Jurkat, Clone E6-1 (cell line): ENCODE measurements at regions not wholly inside any gene's neighbourhood (a gene's known extent, or its start where the extent isn't known, plus 50 kb on each side); places are given as distances from the start of the nearest gene placed in this dataset.

ENCODE experiments used
- DNase-seq: peaks from one replicate; pipeline ENCODE4 v3.0.0-alpha.2; 2011; ENCODE audit warnings: low read depth, low spot score
- H3K4me3 ChIP-seq: 2 replicates; pipeline ENCODE4 v1.5.1; 2011; ENCODE audit warnings: mild to moderate bottlenecking, low read length, control low read depth, moderate library complexity

DNA sequence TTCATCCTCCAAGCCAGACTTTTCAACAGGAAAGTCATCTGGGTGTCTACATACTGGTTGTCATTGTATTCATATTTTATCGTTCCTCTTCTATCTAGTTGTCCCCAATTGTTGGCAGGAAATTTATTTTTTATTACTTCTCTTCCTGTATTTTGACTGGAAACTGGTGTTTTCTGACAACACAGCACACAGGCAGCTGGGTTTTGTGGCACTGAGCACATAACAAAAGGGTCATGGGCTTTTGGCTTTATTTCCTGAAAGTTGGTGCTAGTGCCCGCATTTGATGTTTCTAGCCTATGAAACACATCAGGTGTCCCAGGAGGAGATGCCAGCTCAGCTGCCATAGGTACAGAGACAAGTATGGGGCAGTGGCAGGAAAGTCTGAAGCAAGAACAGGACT, 126.4 kb downstream of the TMEM17 start:
- no peak for DNase-seq
- H3K4me3 ChIP-seq, result no peak overlapping the region

DNA sequence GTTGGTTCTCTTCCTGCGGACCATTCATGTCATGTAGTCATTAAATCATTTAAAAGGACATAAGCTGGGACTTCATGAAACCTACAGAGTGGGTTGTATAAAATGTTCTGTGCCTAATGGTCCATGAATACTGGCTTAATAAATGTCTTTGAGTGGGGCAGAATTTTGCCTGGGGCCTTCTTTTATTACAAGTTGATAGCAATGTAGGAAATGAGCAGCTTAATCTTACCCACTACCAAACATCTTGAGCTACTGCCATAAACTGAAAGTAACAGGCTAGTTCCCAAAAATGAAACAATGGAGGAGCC, 130.9 kb downstream of the TMEM17 start:
- DNase-seq, result no peak

DNA sequence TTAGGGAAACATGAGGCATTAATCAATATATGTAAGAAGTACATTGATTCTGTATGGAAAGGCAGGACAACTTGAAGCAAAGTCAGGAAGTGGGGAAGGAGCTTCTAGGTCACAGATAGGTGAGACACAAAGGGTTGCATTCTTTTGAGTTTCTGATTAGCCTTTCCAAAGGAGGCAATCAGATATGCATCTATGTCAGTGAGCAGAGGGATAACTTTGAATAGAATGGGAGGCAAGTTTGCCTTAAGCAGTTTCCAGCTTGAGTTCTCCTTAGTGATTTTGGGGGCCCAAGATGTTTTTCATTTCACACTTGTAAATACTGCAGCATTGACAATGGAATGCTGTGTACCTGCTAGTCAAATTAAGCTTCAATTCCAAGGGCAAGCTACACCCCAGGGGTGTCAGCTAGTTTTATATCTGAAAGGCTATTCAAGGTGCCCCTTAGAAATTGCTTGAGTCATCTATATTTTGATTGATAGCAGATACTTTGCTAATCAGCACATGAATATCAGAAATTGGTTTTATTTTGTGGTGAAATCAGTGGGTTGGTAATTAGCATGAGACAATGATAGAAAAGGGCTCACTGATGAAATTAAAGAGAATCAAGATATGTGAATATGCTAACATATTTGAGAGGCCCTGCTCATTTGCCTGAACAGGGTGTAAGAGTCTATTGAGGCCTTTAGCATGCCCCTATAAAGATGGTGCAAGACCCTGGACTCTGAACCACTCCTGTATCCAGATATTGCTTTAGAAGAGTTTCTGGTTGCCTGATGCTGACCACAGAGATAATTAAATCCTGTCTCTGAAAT, 131.5 kb downstream of the TMEM17 start:
- no peak overlapping the region for H3K4me3 ChIP-seq
- DNase-seq, result no peak

More for the DNA sequence above, 130.9 kb downstream of the TMEM17 start:
- H3K4me3 ChIP-seq, result no peak overlapping the region

DNA sequence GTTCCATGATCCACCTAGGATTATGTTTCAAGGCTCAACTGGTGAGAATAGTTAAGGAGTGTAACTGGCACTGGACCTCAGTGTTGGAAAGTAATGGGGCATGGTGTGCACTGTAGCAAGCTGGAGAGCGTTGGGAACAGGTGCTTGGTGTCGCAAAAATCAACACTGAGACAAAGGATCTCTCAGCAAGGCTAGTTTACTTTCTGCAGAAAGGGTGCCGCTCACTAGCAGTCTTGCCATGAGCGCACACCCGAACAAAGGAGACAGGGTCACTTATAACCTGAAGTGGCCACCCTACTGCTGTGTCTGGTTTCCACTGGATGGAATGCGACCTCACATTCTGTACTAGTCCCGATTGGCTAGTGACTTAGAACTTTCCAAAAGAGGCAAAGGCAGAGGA, 133.2 kb downstream of the TMEM17 start:
- DNase-seq, result no peak
- H3K4me3 ChIP-seq, result no peak overlapping the region

DNA sequence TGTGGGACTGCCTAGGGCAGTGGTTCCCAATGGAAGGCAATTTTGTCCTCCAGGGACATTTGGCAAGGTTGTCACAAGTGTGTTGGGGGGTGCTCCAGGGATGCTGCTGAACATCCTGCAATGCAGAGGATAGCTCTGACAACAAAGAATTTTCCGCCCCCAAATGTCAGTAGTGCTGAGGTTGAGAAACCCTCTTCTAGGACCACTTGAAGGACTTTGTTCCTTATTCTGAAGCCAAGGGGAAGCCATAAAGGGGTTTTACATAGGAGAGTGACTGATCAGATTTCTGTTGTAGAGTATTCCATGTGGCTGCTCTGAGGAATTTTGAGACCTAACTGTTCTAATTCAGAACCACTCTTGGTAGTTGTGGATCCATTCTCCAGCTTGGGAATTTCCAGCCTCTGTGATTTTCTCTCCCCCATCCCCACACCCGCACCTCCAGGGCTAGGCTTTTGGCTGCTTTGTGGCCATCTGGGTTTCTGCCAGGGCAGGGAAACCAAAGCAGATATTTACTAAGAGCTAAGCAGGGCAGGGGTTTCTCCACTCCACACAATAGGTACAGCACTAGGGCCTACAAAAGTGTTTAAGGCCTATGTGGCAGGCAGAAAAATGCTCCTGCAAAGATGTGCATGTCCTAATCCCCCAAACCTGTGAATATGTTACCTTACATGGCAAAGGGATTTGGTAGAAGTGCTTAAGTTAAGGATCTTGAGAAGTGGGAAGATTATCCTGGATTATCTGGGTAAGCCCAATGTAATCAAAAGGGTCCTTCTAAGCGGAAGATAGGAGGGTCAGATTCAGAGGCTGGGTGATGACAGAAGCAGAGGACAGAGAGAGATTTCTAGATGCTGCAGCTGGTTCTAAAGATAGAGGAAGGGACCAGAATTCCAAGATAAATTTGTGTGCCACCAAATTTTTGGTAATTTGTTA, 135.4 kb downstream of the TMEM17 start:
- no peak for DNase-seq
- H3K4me3 ChIP-seq, result no peak overlapping the region

DNA sequence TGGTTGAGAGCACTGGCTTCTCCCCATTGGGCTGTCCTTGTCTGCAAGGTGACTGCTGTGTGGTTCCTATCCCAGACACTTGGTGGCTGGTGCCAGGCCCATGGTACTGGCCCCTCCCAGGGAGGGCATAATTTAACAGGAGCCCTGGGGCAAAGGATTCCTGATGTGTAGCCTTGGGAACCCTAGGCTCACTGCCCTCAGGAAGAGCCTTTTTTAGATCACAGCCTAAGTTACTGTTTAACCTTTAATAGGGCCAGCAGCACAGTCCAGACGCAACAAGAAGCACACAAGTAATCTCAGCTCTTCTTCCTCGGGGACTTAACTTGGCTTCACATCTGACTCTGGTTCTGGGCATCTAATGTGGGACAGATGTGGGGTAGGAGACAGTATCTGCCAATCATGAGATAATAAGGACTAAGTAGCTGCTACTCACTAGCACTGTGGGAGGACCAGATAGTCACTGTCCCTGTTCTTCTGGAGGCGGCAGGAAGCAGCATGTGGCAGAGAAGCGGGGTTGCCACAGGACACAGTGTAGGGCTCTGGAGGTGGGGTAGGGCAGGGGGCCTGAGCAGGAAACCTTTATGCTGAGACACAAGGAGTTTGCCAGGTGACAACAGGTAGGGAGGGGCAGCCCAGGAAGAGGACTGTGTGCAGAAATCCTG, 136.3 kb downstream of the TMEM17 start:
- H3K4me3 ChIP-seq, result no peak overlapping the region
- DNase-seq, result no peak

DNA sequence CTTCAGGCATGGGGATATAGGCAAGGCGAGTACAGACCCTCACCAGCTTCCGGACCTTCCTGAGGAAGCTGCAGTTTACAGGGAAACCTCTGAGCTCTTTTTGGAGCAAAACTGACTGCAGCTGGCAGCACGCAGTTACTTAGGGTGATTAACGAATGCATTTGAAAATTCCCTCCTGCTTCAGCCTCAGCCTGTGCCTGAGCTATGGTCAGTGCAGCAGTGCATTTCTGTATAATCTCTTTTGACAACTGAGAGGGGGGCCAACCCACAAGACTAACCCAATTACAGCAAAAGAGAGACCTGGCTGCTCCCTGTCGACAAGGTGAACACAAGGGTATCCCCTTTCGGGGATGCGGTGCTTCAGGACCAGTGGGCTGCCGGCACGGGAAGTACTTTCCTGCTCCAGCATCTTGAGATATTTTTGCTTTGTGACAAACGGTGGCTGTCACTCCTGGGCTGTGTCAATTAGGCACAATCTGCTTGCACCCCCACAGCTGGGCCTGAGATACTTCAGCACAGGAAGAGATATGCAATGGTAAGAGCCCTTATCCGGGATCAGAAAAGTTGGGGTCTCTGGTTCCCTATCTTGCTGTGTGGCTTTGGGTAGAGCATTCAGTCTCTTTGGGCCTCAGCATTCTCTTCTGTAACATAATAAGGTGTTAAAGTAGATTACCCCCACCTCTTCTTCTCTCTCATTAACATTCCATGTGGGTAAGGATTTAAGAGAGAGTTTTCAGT, 141.0 kb downstream of the TMEM17 start:
- DNase-seq, result no peak
- no peak overlapping the region for H3K4me3 ChIP-seq

DNA sequence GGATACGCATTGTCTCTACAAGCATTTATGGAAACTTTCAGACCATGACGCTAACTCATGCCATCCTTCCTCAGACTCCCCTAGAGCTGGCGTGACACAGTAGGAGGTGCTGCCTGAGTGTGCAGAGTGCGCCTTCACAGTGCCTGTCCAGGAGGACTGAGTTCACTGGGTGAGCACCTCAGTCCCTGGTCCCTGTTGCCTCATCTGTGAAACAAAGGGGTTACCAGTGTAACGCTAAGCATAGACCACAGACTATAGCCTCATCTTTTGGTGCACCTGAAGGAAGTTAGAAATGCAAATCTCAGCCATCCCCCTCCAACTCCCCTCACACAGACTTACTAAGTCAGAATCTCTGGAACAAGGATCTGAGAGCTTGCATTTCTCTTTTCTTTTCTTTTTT, 142.8 kb downstream of the TMEM17 start:
- DNase-seq, result no peak

DNA sequence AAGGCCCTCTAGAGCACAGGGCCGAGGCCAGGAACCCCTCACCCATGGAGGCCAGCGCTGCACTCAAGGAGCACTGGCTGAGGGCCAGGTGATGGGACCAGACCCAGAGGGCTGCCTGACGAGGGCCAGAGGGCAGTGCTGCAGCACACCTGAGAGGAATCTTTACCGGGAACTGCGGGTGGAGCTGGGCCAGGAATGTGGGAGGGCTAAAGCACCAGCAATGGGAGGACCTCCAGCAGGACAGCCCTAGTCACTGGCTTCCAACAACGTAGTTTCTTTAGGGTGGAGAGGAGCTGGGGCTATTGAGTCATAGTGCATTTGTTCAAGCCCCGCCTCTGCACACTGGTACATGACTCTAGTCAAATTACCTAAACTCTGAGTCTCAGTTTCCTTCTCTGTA, 143.4 kb downstream of the TMEM17 start:
- no peak overlapping the region for H3K4me3 ChIP-seq

More for the DNA sequence above, 142.8 kb downstream of the TMEM17 start:
- H3K4me3 ChIP-seq, result no peak overlapping the region

DNA sequence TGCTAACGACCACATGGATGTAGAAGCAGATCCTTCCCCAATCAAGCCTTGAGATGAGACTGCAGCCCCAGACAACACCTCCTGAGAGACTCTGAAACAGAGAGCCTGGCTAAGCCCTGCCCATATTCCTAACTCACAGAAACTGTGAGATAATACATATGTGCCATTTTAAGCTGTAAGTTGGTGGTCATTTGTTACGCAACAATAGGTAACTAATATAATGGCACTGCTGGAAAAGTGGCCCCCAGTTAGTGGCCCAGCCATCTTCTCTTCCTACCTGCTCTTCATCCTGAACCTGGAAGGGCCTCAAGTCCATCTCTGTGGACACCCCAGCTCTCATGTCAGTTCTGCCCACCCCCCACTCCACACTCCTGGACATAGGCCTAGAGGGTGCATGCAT, 144.0 kb downstream of the TMEM17 start:
- H3K4me3 ChIP-seq, result no peak overlapping the region
- DNase-seq, result no peak

More for the DNA sequence above, 143.4 kb downstream of the TMEM17 start:
- no peak for DNase-seq

DNA sequence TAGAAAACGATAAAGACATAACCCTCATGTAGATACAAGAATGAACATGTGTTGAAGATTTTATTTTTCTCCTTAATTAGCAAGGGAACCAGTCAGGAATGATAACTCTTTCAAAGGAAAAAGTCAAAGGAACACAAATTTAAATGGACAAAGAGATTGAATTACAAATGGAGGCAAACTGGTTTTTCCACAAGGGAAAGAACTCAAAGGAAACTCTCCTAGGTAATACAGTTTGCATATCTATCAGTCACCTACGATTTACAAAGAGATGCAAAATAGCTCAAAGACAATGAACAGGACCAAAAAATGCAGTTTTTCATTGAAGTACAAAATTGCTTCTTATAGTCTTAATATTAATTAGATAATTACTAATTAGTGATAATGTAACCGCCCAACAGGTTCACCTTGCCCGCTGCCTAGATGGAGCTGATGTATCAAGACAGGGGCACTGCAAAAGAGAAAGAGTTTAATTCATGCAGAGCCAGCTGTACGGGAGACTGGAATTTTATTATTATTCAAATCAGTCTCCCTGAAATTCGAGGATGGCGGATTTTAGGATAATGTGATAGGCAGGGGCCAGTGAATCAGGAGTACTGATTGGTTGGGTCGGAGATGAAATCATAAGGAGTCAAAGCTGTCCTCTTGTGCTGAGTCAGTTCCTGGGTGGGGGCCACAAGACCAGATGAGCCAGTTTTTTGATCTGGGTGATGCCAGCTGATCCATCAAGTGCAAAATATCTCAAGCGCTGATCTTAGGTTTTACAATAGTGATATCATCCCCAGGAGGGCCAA, 151.0 kb downstream of the TMEM17 start:
- no peak for DNase-seq
- H3K4me3 ChIP-seq, result no peak overlapping the region

DNA sequence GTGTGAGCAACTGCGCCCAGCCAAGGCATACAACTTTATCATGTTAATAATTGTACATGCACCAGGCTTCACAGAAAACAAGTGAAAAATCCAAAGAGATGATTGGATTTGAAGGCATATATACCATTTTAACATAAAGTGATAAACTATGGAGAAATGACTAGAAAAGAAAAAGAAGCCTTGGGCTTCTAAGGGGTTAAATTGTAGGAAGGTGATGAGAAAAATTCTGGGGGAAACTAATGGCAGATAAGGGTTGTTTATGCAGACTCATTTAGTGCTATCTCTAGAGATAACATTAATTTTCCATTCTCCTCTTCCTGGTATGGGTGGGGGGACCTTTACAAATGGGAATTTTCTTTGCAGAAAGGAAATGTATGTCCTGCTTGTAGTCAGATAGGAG, 154.0 kb downstream of the TMEM17 start:
- DNase-seq, result no peak

DNA sequence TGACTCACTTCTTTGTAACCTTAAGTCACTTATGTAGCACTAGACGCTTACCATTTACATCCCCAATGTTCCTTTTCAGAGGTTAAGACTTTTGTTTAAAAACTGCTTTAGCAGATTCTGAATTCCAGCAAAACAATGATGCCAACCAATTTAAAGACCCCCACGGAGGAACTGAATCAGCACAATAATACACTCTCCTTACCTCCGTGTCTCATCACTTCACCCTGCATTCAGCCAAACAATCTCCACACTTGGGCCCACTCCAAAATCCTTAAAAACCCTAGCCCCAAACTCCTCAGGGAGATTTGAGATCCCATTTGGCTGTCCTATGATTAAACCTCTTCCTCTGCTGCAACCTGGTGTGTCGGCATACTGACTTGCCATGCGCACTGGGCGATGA, 153.9 kb downstream of the B3GNT2 start:
- no peak overlapping the region for H3K4me3 ChIP-seq
- DNase-seq, result no peak

More for the DNA sequence above, 154.0 kb downstream of the TMEM17 start:
- H3K4me3 ChIP-seq, result no peak overlapping the region

DNA sequence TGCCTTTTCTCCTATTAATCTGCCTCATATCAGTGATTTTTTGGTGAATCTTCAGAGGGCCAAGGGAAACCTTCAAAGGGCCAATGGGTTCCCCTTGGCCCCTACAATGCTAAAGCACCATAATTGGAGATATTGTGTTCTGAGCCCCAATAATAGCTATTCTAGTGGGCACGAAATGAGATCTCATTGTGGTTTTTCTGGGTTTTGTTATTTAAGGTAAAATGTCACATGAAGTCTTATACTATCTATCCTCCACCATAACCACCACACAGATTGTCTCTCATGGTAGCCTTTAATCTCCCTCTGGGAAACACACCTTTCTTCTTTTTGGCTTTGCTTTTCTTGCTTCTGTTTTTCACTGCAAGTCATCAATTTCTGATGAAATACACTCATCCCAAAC, 152.8 kb downstream of the B3GNT2 start:
- no peak overlapping the region for H3K4me3 ChIP-seq
- no peak for DNase-seq

DNA sequence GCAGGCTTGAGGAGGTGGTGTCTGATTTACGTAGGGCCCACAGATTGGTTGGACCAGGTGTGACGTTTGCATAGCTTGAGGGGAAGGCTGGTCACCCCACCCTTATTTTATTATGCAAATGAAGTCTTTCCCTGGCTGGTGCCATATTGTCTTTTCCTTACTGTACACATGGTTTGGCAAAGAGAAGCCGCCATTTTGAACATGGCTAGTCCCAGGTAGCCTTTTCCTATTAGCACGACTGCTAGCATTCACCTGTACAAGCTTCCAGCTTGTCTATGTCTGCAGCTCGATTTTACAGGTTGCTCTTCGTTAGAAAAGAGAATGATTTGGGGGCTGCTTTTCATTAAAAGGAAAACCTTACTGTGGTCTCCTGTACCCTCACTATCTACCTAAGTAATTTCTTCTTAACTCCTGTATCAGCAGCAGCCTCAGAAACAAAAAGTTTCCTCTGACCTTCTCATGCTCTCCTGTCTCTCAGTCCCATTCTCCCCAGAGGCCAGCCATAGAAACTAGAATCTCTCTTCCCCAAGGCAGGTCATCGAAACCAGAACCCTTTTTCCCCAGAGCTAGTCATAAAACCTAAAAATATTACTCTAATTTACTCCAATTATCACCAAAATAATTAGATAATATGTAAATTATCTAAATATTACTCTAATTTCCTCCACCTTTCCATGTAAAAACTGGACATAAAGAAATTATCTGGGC, 151.8 kb downstream of the B3GNT2 start:
- no peak overlapping the region for H3K4me3 ChIP-seq
- DNase-seq, result no peak

DNA sequence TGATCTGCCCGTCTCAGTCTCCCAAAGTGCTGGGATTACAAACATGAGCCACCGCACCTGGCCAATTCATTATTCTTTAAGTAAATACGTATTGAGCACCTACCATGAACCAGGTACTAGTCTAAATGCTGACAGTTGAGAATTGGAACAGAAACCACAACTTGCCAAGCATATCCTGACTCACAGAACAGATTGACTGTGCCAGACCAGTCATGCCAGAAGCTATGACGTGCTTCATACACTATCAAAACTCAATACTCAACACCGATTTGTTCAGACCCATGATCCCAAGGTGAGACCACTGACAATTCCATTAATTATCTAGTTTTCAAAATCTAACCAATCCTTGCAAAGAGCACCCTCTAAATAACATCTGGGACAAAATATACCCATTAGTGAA, 148.6 kb downstream of the B3GNT2 start:
- no peak overlapping the region for H3K4me3 ChIP-seq
- no peak for DNase-seq

DNA sequence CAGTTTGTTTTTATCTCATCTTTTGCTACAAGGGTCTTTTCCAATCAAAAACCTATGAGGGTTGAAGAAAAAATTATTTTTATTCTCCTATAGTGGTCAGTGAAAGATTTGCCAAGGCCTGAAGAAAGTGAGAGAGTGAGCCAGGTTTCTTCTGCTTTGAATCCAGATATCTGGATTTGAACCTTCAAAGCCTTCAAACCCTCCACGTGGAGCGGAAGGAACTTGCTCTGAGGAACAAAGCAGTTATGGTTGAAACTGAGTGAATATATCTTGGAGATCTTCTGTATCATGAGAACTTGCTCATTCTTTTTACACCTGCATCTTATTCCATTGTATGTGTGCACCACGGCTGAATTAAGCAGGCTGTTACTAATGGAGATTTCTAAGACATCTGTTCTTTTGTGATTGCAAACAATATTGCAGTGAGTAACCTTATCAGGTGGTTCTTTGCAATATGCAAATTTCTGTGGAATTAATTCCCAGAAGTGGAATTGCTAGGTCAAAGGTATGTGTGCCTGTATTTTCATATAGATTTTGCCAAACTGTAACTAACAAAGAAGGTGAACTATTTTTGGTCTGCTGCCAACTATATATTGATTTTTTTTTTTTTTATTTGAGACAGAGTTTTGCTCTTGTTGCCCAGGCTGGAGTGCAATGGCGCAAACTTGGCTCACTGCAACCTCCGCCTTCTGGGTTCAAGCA, 147.9 kb downstream of the B3GNT2 start:
- DNase-seq, result no peak
- H3K4me3 ChIP-seq, result no peak overlapping the region
